ENCODE measurements at regions not wholly inside any gene's neighbourhood (a gene's known extent, or its start where the extent isn't known, plus 50 kb on each side); places are given as distances from the start of the nearest gene placed in this dataset.

GRCh38 chr13:87999240-87999700 lies 328.1 kb downstream of the SLITRK5 start:
- TF ChIP-seq EHMT2 (IDR thresholded peaks at IDR 0.05; ENCODE audit: low read depth) (no peak), POLR2A (IDR thresholded peaks at IDR 0.05; ENCODE audit: low read length) (no peak)
